ENCODE measurements at regions not wholly inside any gene's neighbourhood (a gene's known extent, or its start where the extent isn't known, plus 50 kb on each side); places are given as distances from the start of the nearest gene placed in this dataset.

DNA sequence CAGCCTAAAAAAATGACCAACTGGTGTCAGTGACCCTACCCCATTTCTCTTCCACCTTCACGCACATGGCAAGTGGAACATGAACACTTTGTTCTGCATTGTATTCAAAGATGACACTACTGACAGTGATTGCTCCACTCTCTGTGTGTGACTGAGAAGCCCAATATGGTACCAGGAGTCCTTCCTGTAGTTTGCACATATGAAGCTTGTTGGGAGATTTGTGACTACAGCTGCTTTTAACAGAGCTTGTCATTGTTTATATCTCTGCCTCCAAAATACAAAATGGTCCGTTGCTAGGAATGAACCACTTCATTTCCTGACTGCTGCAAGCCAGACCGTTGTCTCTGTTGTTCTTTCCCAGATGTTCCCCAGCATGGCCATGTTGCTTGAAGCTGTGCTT lies 140.3 kb upstream of the TCF21 start:
- no peak overlapping the region for H3K27ac ChIP-seq
- TF ChIP-seq ZFX (IDR thresholded peaks at IDR 0.05; ENCODE audit: borderline replicate concordance) = no peak
- TF ChIP-seq CTCF (IDR thresholded peaks at IDR 0.05) = no peak

- H3K27ac ChIP-seq = no peak overlapping the region
- TF ChIP-seq ZFX (IDR thresholded peaks at IDR 0.05; ENCODE audit: borderline replicate concordance) (no peak), CTCF (IDR thresholded peaks at IDR 0.05) (no peak)
These were observed 139.5 kb upstream of the TCF21 start for GRCh38 chr6:133749427-133749826.

DNA sequence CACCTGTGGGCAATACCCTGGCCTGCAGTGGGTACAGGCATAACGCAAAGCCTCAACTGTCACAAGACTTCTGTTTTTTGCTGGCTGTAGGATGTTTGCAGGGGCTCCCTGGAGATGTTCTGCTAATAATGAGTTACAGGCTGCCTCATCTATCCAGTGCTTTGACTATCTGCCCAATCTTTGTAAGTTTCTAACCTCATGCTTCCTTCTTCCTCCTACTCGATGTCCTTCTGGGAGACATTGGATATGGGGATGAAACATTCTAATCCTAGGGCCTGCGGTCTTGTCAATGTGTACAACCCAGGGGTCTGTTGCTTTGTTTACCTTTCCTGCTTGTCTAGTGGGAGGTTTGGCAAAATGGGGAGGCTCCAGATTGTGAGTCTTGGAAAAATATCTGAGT lies 136.8 kb upstream of the TCF21 start:
- H3K27ac ChIP-seq = no peak overlapping the region
- no peak for TF ChIP-seq CTCF (IDR thresholded peaks at IDR 0.05)
- TF ChIP-seq ZFX (IDR thresholded peaks at IDR 0.05; ENCODE audit: borderline replicate concordance) = no peak

DNA sequence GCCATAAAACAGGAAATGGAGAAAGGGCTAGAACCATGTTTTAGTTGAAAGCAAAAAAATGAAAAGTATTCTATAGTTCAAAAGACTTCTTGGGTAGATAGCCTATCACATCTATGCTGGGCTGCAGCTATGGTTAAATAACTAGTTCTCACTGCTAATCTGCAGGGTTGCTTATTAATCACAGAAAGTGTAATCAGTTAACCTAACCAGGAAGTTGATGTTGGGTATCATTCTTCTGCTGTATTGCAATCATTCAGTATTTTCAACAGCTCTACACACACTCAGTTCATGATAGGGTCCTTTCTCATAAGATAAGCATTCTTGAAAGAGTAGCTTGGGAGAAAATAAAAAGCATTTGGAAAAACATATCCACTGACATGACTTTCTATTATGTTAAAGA lies 135.2 kb upstream of the TCF21 start:
- H3K27ac ChIP-seq = no peak overlapping the region

GRCh38 chr6:133754298-133754697 lies 134.6 kb upstream of the TCF21 start:
- TF ChIP-seq ZFX (IDR thresholded peaks at IDR 0.05; ENCODE audit: borderline replicate concordance) = no peak
- no peak for TF ChIP-seq CTCF (IDR thresholded peaks at IDR 0.05)
- H3K27ac ChIP-seq = no peak overlapping the region

More for the DNA sequence above, 135.2 kb upstream of the TCF21 start:
- TF ChIP-seq CTCF (IDR thresholded peaks at IDR 0.05) (no peak), ZFX (IDR thresholded peaks at IDR 0.05; ENCODE audit: borderline replicate concordance) (no peak)

- no peak for TF ChIP-seq CTCF (IDR thresholded peaks at IDR 0.05)
- no peak for TF ChIP-seq ZFX (IDR thresholded peaks at IDR 0.05; ENCODE audit: borderline replicate concordance)
- H3K27ac ChIP-seq = no peak overlapping the region
These were observed 132.7 kb upstream of the TCF21 start for GRCh38 chr6:133756078-133756695.

- TF ChIP-seq CTCF (IDR thresholded peaks at IDR 0.05) = no peak
- no peak for TF ChIP-seq ZFX (IDR thresholded peaks at IDR 0.05; ENCODE audit: borderline replicate concordance)
- H3K27ac ChIP-seq = no peak overlapping the region
These were observed 131.6 kb upstream of the TCF21 start for GRCh38 chr6:133757335-133757734.
